ENCODE measurements at regions not wholly inside any gene's neighbourhood (a gene's known extent, or its start where the extent isn't known, plus 50 kb on each side); places are given as distances from the start of the nearest gene placed in this dataset.

GRCh38 chr1:234893359-234893724, 235.3 kb downstream of the TOMM20 start:
- Histone ChIP-seq H3K4me1 (ENCODE audit: insufficient read depth, low read length, poor library complexity, severe bottlenecking) (no peaks in the 10 kb centered on the region), H3K4me3 (ENCODE audit: low read depth, low read length, poor library complexity, severe bottlenecking) (no peak overlapping the region), H3K27ac (ENCODE audit: low read depth, low read length, poor library complexity, severe bottlenecking) (no peak overlapping the region), H3K36me3 (ENCODE audit: insufficient read depth, low read length, poor library complexity, severe bottlenecking) (no peaks in the 10 kb centered on the region), H3K9me3 (ENCODE audit: low read depth, low read length, poor library complexity, severe bottlenecking) (no peaks in the 10 kb centered on the region), H3K27me3 (replicated peaks; ENCODE audit: insufficient read depth, low read depth, low read length, poor library complexity) (no peaks in the 10 kb centered on the region)
- CTCF ChIA-PET, result no interaction called here
- no peak for DNase-seq (ENCODE audit: low spot score)
- POLR2A ChIA-PET (ENCODE audit: low non-redundant PET), result no interaction called here
- intact Hi-C loops (cut with micrococcal nuclease; ENCODE audit: unreplicated experiment), result no loop called here
- TF ChIP-seq EZH2 (IDR thresholded peaks at IDR 0.05; ENCODE audit: borderline replicate concordance, low read depth, low read length, poor library complexity, severe bottlenecking) (no peak), CTCF (conservative IDR thresholded peaks at IDR 0.05; ENCODE audit: low read depth, low read length) (no peak)
- no TSS peak for BruUV-seq (replicated peaks)

GRCh38 chr1:234892642-234893041, 236.0 kb downstream of the TOMM20 start:
- ChIA-PET POLR2A (ENCODE audit: low non-redundant PET) (no interaction called here), CTCF (no interaction called here)
- TF ChIP-seq EZH2 (IDR thresholded peaks at IDR 0.05; ENCODE audit: borderline replicate concordance, low read depth, low read length, poor library complexity, severe bottlenecking) (no peak), CTCF (conservative IDR thresholded peaks at IDR 0.05; ENCODE audit: low read depth, low read length) (no peak)
- Histone ChIP-seq H3K27me3 (replicated peaks; ENCODE audit: insufficient read depth, low read depth, low read length, poor library complexity) (no peaks in the 10 kb centered on the region), H3K9me3 (ENCODE audit: low read depth, low read length, poor library complexity, severe bottlenecking) (no peaks in the 10 kb centered on the region), H3K36me3 (ENCODE audit: insufficient read depth, low read length, poor library complexity, severe bottlenecking) (no peaks in the 10 kb centered on the region), H3K27ac (ENCODE audit: low read depth, low read length, poor library complexity, severe bottlenecking) (no peak overlapping the region), H3K4me1 (ENCODE audit: insufficient read depth, low read length, poor library complexity, severe bottlenecking) (no peaks in the 10 kb centered on the region), H3K4me3 (ENCODE audit: low read depth, low read length, poor library complexity, severe bottlenecking) (no peak overlapping the region)
- BruUV-seq (replicated peaks), result no TSS peak
- intact Hi-C loops (cut with micrococcal nuclease; ENCODE audit: unreplicated experiment), result no loop called here
- no peak for DNase-seq (ENCODE audit: low spot score)

- no peaks in the 10 kb centered on the region for H3K4me1 ChIP-seq (ENCODE audit: insufficient read depth, low read length, poor library complexity, severe bottlenecking)
- CTCF ChIA-PET, result no interaction called here
- no peak overlapping the region for H3K4me3 ChIP-seq (ENCODE audit: low read depth, low read length, poor library complexity, severe bottlenecking)
- intact Hi-C loops (cut with micrococcal nuclease; ENCODE audit: unreplicated experiment), result no loop called here
- no peaks in the 10 kb centered on the region for H3K27me3 ChIP-seq (replicated peaks; ENCODE audit: insufficient read depth, low read depth, low read length, poor library complexity)
- no peaks in the 10 kb centered on the region for H3K36me3 ChIP-seq (ENCODE audit: insufficient read depth, low read length, poor library complexity, severe bottlenecking)
- H3K9me3 ChIP-seq (ENCODE audit: low read depth, low read length, poor library complexity, severe bottlenecking), result no peaks in the 10 kb centered on the region
- TF ChIP-seq EZH2 (IDR thresholded peaks at IDR 0.05; ENCODE audit: borderline replicate concordance, low read depth, low read length, poor library complexity, severe bottlenecking), result no peak
- no peak for TF ChIP-seq CTCF (conservative IDR thresholded peaks at IDR 0.05; ENCODE audit: low read depth, low read length)
- BruUV-seq (replicated peaks), result no TSS peak
- no peak for DNase-seq (ENCODE audit: low spot score)
- H3K27ac ChIP-seq (ENCODE audit: low read depth, low read length, poor library complexity, severe bottlenecking), result no peak overlapping the region
- POLR2A ChIA-PET (ENCODE audit: low non-redundant PET), result no interaction called here
Observed at GRCh38 chr1:234891427-234891826, 237.2 kb downstream of the TOMM20 start.
